Endothelial cell of umbilical vein (primary cell): ENCODE measurements at regions not wholly inside any gene's neighbourhood (a gene's known extent, or its start where the extent isn't known, plus 50 kb on each side); places are given as distances from the start of the nearest gene placed in this dataset.

Source experiments
- CTCF ChIP-seq, 2 donors: IDR thresholded peaks; 1 replicate in 1 of 2; 2 replicates in 1 of 2; pipeline ENCODE4 v1.5.1; 2011; ENCODE audit warnings: low read length in 2 of 2, mild to moderate bottlenecking in 2 of 2, moderate library complexity in 2 of 2, control low read depth in 1 of 2, inconsistent platforms in 1 of 2, low read depth in 1 of 2; ENCODE audit not compliant: insufficient read depth in 1 of 2; ENCODE audit errors: extremely low read depth in 1 of 2
- JUN ChIP-seq: IDR thresholded peaks from 2 replicates; pipeline ENCODE4 v1.6.1; 2011; ENCODE audit warnings: borderline replicate concordance, low read depth; ENCODE audit not compliant: insufficient read length, insufficient read depth
- MAX ChIP-seq: IDR thresholded peaks from 2 replicates; pipeline ENCODE4 v1.6.1; 2011; ENCODE audit not compliant: insufficient read depth, insufficient read length
- MYC ChIP-seq: IDR thresholded peaks from one replicate; pipeline ENCODE4 v1.6.1; 2011; ENCODE audit warnings: mild to moderate bottlenecking, low read depth, low read length
- POLR2A ChIP-seq: IDR thresholded peaks from 2 replicates; pipeline ENCODE4 v1.6.1; 2012; ENCODE audit warnings: low read depth, mild to moderate bottlenecking, control low read depth, low read length

GRCh38 chr10:110426294-110427181, 71.2 kb upstream of the DUSP5 start:
- no peak for TF ChIP-seq CTCF (IDR thresholded peaks at IDR 0.05; ENCODE audit: extremely low read depth in 1 of 2, insufficient read depth in 1 of 2, low read depth in 1 of 2, low read length in 2 of 2)
- no peak for TF ChIP-seq JUN
- no peak for TF ChIP-seq POLR2A
- no peak for TF ChIP-seq MYC
- no peak for TF ChIP-seq MAX
